Peyer's patch (tissue), 4 donors: ENCODE measurements at regions not wholly inside any gene's neighbourhood (a gene's known extent, or its start where the extent isn't known, plus 50 kb on each side); places are given as distances from the start of the nearest gene placed in this dataset.
A peak's percentile ranks its signal among the peaks of the same experiment; 100 is the strongest.

Experiments used
- DNase-seq, 3 donors: peaks; one replicate each; pipeline ENCODE4 v3.0.0-alpha.2; 2017 to 2019
- H3K27ac ChIP-seq, 4 donors: fragments of 200-600 bp; sonication (generic); one replicate each; pipeline ENCODE4 v1.5.1; 2016 to 2019
- H3K27me3 ChIP-seq, 2 donors: fragments of 200-600 bp; sonication (generic); one replicate each; pipeline ENCODE4 v1.5.1; 2019
- H3K36me3 ChIP-seq, 3 donors: fragments of 200-600 bp; sonication (generic); one replicate each; pipeline ENCODE4 v1.5.1; 2016 to 2019
- H3K4me1 ChIP-seq, 4 donors: fragments of 200-600 bp; sonication (generic); one replicate each; pipeline ENCODE4 v1.5.1; 2016 to 2019
- H3K4me3 ChIP-seq, 4 donors: fragments of 200-600 bp; sonication (generic); 1 replicate in 3 of 4; 2 replicates in 1 of 4; pipeline ENCODE4 v1.5.1; 2016 to 2019; ENCODE audit warnings: mild to moderate bottlenecking in 1 of 4
- H3K9me3 ChIP-seq, 4 donors: fragments of 200-600 bp; sonication (generic); one replicate each; pipeline ENCODE4 v1.5.1; 2016 to 2019; ENCODE audit warnings: mild to moderate bottlenecking in 1 of 4
- POLR2A ChIP-seq, 2 donors: fragments of 450-650 bp; IDR thresholded peaks; one replicate each; pipeline ENCODE4 v1.5.1; 2017; ENCODE audit warnings: antibody characterized with exemption in 2 of 2, mild to moderate bottlenecking in 2 of 2, moderate library complexity in 2 of 2
- TF ChIP-seq, protein P1 (sequence below), 6 experiments: fragments of 450-650 bp in 4 of 6; fragments of 200-600 bp in 2 of 6; sonication (generic) in 1 of 6; IDR thresholded peaks; one replicate each; pipeline ENCODE4 v1.5.1; 2017 to 2019; ENCODE audit warnings: antibody characterized with exemption in 6 of 6, mild to moderate bottlenecking in 3 of 6, moderate library complexity in 1 of 6

DNA sequence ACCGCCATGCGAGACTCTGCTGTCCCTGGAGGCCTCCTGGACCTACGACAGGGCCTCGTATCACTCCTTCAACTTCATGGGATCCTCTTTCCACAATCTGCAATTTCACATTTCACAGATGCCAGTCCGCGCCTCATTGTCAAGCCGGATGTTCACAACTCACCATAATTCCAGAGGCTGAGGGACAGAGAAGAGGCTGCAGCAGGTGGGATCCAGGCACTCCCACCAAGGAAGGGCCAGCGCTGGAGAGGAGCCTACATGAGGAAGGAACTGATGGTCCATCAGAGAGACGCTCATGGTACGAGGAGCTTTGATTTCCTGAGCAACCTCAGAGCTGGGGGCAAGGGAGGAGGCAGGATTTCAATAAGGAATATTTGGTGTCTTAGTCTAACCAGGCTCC lies 495.0 kb downstream of the BRD1 start:
- Histone ChIP-seq H3K27ac (no peak overlapping the region), H3K4me3 (no peak overlapping the region), H3K36me3 (no peaks in the 10 kb centered on the region), H3K27me3 (no peaks in the 10 kb centered on the region), H3K9me3 (no peaks in the 10 kb centered on the region), H3K4me1 (no peaks in the 10 kb centered on the region)
- DNase-seq: no peak
- no peak for TF ChIP-seq POLR2A (IDR thresholded peaks at IDR 0.05)
- TF ChIP-seq, protein P1, sequence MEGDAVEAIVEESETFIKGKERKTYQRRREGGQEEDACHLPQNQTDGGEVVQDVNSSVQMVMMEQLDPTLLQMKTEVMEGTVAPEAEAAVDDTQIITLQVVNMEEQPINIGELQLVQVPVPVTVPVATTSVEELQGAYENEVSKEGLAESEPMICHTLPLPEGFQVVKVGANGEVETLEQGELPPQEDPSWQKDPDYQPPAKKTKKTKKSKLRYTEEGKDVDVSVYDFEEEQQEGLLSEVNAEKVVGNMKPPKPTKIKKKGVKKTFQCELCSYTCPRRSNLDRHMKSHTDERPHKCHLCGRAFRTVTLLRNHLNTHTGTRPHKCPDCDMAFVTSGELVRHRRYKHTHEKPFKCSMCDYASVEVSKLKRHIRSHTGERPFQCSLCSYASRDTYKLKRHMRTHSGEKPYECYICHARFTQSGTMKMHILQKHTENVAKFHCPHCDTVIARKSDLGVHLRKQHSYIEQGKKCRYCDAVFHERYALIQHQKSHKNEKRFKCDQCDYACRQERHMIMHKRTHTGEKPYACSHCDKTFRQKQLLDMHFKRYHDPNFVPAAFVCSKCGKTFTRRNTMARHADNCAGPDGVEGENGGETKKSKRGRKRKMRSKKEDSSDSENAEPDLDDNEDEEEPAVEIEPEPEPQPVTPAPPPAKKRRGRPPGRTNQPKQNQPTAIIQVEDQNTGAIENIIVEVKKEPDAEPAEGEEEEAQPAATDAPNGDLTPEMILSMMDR (IDR thresholded peaks at IDR 0.05): no peak

DNA sequence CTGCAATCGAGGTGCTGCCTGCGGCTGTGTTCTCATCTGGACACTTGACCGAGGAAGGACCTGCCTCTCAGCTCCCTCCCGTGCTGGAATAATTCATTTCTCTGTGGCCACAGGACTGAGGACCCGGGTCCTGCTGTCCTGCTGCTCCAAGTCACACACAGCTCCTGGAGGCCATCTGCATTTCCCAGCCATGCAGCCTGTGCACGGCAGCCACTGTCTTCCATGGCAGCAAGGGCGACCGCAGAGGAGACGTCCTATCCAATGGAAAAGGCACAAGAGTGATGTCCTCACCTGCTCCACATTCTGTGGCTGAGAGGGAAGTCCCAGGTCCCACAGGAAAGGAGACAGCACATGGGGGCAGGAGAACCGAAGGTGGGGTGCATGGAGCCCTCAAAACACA lies 495.8 kb downstream of the BRD1 start:
- Histone ChIP-seq H3K27me3 (no peaks in the 10 kb centered on the region), H3K36me3 (no peaks in the 10 kb centered on the region)
- DNase-seq: peak in 1 of 3 donors; percentile 26

DNA sequence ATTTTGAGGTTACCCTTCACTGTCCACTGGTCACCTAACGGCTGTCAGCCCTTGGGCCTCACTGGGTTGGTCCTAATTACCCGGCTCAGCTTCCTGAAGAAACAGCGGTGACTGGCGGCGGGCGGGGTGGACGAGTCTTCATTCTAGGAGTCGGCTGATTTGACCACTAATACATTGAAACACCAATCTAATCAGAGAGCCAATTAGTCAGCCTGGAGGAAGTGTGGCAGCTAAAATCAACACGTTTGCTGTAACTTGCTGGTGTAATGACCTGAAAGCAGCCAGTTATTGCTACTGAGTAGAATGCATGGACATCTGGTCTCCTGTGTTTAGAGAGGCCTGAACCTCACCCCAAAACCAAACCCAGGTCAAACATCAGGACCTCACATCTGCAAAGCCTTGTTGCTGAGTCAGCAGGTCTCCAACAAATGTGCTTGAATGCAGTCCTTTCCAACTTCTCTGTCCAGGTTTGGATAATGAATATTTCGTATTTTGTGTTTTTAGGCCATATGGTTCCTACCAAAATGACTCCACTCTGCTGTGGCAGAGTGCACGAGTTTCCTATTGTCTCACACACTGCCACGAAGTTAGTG lies 496.4 kb downstream of the BRD1 start:
- H3K27ac ChIP-seq: no peak overlapping the region
- H3K27me3 ChIP-seq: no peaks in the 10 kb centered on the region
- no peak for DNase-seq
- no peaks in the 10 kb centered on the region for H3K9me3 ChIP-seq
- H3K36me3 ChIP-seq: no peaks in the 10 kb centered on the region
- TF ChIP-seq, protein P1 (IDR thresholded peaks at IDR 0.05): no peak
- H3K4me3 ChIP-seq: no peak overlapping the region
- no peaks in the 10 kb centered on the region for H3K4me1 ChIP-seq

More for the DNA sequence above, 495.8 kb downstream of the BRD1 start:
- TF ChIP-seq, protein P1 (IDR thresholded peaks at IDR 0.05): no peak
- no peak for TF ChIP-seq POLR2A (IDR thresholded peaks at IDR 0.05)
- no peak overlapping the region for H3K27ac ChIP-seq
- H3K4me1 ChIP-seq: no peaks in the 10 kb centered on the region
- H3K4me3 ChIP-seq: no peak overlapping the region
- H3K9me3 ChIP-seq: no peaks in the 10 kb centered on the region

DNA sequence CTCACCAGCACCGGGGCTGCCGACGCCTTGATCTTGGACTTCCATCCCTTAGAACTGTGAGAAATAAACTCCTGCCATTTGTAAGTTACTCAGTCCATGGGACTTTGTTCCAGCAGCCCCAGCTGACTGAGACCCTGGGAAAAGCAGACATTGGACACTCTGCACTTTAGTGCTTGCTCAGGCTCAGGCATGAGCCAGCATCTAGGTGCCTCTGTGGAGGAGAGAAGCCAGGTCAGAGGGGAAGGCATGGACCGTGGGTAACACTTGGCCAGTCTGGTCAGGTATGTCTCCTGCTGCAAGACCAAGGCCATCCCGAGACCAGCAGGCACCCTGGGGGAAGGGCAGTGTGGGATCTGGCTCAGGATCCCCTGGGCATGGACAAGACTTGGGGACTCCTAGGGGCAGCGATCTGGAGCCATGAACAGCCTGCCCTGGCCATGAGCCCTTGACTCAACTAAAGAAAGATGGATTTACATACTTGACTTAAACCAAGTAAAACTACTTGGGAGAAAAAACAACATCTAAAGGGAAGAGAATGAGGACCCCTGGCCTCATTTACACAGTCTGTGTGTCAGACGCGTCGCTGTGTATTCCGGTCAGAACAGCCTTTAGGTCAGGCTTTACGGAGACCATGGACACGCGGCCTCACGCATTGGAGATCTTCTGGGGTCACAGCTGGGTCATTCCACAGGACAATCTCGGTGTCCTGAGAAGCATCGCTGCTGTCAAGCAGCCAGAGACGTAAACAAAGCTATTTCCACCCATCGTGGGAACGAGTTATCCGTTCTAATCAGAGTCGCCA lies 497.1 kb downstream of the BRD1 start:
- TF ChIP-seq, protein P1 (IDR thresholded peaks at IDR 0.05): no peak
- no peak for TF ChIP-seq POLR2A (IDR thresholded peaks at IDR 0.05)
- DNase-seq: peak in 1 of 3 donors; percentile 32
- H3K27ac ChIP-seq: no peak overlapping the region
- no peaks in the 10 kb centered on the region for H3K4me1 ChIP-seq
- H3K9me3 ChIP-seq: no peaks in the 10 kb centered on the region
- no peaks in the 10 kb centered on the region for H3K27me3 ChIP-seq
- H3K4me3 ChIP-seq: no peak overlapping the region
- H3K36me3 ChIP-seq: no peaks in the 10 kb centered on the region

DNA sequence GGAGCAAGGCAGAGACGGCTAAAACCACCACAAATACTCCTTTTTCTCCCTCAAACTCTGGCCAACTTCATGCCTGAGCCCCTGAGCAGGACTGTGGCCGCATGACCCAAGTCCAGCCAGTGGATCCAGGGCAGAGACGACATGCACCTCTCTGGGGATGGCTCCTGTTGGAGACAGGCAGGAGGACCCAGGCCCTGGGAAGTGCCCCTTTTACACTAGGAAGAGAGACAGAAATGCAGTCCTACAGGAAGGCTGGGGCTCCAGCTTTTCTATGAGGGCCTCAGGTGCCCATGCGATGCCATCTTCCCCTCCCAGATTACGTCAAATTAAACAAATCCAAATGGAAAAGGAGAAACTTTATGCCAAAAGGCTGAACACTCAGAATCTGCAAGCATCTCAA lies 498.0 kb downstream of the BRD1 start:
- no peaks in the 10 kb centered on the region for H3K4me1 ChIP-seq
- no peaks in the 10 kb centered on the region for H3K9me3 ChIP-seq
- no peaks in the 10 kb centered on the region for H3K27me3 ChIP-seq
- no peaks in the 10 kb centered on the region for H3K36me3 ChIP-seq
- peak in 1 of 3 donors; percentile 16 for DNase-seq
- no peak overlapping the region for H3K27ac ChIP-seq
- TF ChIP-seq POLR2A (IDR thresholded peaks at IDR 0.05): no peak
- TF ChIP-seq, protein P1 (IDR thresholded peaks at IDR 0.05): no peak
- H3K4me3 ChIP-seq: no peak overlapping the region
